ENCODE measurements at regions not wholly inside any gene's neighbourhood (a gene's known extent, or its start where the extent isn't known, plus 50 kb on each side); places are given as distances from the start of the nearest gene placed in this dataset.
A peak's percentile ranks its signal among the peaks of the same experiment; 100 is the strongest.

DNA sequence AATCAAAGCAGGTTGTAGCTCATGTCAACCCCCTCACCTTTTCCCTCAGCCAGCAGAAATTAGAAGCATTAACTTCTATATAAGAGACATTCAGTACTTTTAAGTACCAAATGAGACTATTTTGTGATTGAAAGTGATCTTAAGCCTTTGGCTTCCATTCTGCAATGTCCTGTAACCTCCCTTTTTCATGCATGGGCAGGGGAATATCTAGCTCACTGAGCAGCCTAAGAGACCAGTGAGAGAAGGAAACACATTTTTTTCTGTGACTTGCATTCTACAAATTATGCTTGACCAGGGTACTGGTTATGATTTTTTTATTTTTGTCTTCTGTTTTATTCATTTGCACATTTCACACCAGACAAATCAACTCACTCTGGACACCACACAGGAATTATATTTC, 369.6 kb downstream of the KCTD12 start:
- DNase-seq (ENCODE audit: low spot score): no peak

GRCh38 chr13:76516013-76516412, 370.2 kb downstream of the KCTD12 start:
- DNase-seq (ENCODE audit: low spot score): no peak

- DNase-seq (ENCODE audit: low spot score): peak; percentile 14
Measured at GRCh38 chr13:76512721-76513145, 373.5 kb downstream of the KCTD12 start.

- DNase-seq (ENCODE audit: low spot score): no peak
Measured at GRCh38 chr13:76505437-76505836, 380.8 kb downstream of the KCTD12 start.

- DNase-seq (ENCODE audit: low spot score): no peak
Measured at GRCh38 chr13:76503766-76504165, 382.4 kb downstream of the KCTD12 start.

DNA sequence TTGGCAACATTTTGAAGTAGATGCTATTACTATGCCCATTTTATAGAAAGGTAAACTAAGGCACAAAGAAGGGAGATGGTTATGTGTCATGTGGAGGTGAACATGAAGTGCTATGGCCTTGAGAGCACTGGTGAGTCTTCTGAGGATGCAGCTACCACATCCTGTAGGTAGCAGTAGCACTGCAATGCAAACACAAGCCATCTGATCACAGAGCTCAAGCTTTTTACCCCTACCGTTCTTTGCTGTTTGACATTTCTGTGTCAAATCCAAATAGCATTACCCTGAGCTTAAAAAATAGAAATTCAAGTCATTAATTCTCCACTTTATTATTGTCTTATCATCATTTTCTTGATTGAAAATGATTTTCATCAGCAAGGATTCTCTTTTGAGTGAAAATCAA, 382.9 kb downstream of the KCTD12 start:
- DNase-seq (ENCODE audit: low spot score): no peak

- no peak for DNase-seq (ENCODE audit: low spot score)
Measured at GRCh38 chr13:76500894-76501293, 385.3 kb downstream of the KCTD12 start.

- DNase-seq (ENCODE audit: low spot score): no peak
Measured at GRCh38 chr13:76499891-76500290, 386.3 kb downstream of the KCTD12 start.

DNA sequence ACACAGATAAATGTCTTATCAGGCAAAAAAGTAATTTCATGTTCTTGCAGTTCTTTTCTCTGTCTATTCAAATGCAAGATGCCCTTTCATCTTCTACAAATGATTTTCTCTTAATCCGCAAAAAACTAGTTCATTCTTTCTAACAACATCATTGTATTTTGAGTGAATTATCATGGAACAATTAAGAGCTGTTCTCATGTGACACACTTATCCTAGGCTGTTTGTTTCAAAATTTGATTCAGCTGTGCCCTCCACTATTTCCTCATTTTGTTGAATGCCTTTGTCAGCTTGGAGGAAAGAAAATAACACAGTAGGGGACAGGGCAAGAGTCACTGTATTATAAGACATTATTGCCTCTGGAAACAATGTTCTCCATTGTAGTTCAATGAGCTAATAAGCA, 396.9 kb downstream of the KCTD12 start:
- DNase-seq (ENCODE audit: low spot score): no peak

- DNase-seq (ENCODE audit: low spot score): no peak
Measured at GRCh38 chr13:76481738-76482137, 404.5 kb downstream of the KCTD12 start.

- no peak for DNase-seq (ENCODE audit: low spot score)
Measured at GRCh38 chr13:76474966-76475365, 411.2 kb downstream of the KCTD12 start.

DNA sequence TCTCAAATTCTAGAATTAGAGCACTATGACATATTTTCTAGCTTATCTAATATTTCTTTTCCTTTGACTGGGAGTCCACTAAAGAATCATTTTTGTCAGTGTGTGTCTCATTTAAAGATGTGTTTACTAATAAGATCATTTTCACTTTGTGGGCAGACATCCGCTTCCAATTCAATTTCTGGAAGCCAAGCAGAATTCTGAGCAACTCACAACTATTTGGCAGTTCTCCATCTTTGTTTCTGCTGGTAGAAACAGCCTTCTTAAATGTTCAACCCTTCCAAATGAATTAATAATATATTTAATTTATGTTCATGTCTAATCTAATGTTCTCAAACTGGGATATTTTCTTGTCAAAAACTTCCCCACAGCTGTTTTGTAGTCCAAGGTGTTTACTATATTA, 411.8 kb downstream of the KCTD12 start:
- no peak for DNase-seq (ENCODE audit: low spot score)

- peak; percentile 65 for DNase-seq (ENCODE audit: low spot score)
Measured at GRCh38 chr13:76473552-76474134, 412.6 kb downstream of the KCTD12 start.

DNA sequence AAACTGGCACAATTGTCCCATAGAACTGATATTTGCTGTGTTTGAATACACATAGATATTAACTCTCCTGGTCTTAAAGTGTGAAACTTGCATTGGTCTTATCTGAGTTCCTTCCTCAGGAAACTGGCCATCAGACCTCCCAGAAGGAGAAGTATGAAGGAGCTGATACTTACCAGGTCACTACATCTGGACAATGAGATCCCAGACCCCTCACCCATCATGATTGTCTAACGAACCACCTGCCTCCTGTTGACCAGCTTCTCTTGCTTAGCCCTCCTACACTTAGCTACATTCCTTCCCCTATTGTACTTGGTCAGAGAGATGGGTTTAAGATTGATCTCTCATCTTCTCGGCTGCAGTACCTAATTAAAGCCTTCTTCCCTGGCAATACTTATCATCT, 413.3 kb downstream of the KCTD12 start:
- DNase-seq (ENCODE audit: low spot score): no peak

GRCh38 chr13:76471486-76471885, 414.7 kb downstream of the KCTD12 start:
- no peak for DNase-seq (ENCODE audit: low spot score)

GRCh38 chr13:76470991-76471390, 415.2 kb downstream of the KCTD12 start:
- DNase-seq (ENCODE audit: low spot score): no peak

- no peak for DNase-seq (ENCODE audit: low spot score)
Measured at GRCh38 chr13:76466043-76466442, 420.2 kb downstream of the KCTD12 start.

DNA sequence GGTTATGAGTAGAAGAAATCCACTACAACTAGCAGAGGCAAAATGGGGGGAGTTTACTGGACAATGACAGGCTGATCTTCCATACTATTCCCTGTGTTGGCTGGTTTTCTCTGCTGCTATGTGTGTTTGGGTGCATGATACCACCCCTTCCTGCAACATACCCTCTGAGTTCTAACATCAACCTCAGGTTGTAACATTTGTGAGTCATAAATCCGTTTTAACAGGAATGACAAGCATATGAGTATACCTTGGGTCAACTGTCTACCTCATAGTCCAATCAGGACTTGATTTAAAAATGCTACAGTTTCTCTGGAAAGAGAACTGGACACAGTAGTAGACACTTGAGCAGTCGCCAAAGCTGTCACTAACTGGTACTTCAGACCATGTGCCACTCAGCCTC, 422.9 kb downstream of the KCTD12 start:
- DNase-seq (ENCODE audit: low spot score): no peak

- no peak for DNase-seq (ENCODE audit: low spot score)
Measured at GRCh38 chr13:76461999-76462398, 424.2 kb downstream of the KCTD12 start.

DNA sequence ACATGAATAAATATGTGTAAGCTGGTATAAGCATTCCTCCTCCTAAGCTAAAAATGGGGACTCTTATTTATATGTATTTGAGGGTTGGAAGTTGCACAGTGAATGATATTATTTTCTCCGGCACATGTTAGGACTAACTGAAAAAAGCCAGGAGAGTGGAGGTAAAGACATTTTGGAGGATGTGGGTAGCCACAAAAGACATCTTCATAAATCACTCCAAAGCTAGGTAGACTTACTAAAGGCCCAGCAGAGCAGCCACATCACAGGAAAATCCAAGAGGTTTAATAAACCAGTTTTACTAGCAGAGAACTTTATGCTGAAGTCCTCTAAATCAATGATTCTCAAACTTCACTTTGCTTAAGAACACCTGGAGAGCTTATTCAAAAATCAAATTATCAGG, 424.7 kb downstream of the KCTD12 start:
- DNase-seq (ENCODE audit: low spot score): no peak

GRCh38 chr13:76459863-76460262, 426.3 kb downstream of the KCTD12 start:
- DNase-seq (ENCODE audit: low spot score): no peak

GRCh38 chr13:76455960-76456359, 430.2 kb downstream of the KCTD12 start:
- DNase-seq (ENCODE audit: low spot score): no peak

DNA sequence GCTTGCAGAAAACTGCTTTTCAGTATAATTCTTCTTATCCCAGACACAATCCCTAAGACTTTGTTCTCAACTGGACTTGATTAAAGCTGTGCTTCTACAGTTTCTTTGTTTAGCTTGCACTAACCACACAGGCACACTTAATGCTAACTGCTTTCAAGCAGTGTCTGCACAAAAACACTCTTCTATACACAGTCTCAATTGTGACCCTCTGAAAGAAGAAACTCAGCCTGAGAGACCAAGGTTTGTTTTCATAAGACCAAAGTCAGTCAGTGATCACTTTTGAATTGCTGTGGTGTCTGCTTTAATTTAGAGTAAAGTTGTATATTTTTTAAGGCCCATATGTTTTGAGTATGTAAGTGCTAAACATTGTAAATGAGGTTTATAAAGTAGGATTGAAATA, 431.2 kb downstream of the KCTD12 start:
- no peak for DNase-seq (ENCODE audit: low spot score)

DNA sequence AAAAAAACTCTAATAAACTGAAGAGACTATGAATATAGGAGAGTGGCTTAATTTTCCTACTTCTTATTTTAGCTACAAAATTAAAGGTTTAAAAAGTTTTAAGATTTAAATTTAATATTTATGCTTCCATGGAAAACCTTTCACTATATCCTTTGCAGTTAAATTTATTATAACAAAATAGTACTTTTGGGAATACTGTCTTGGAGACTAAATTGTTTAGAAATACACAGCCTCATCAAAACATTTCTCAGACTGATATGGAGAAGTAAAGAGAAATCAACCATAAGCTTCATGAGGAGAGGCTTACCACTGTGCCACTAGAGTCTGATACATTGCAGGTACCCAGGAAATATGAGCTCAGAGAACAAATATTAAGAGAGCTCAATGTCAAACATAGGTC, 436.5 kb downstream of the KCTD12 start:
- DNase-seq (ENCODE audit: low spot score): no peak

DNA sequence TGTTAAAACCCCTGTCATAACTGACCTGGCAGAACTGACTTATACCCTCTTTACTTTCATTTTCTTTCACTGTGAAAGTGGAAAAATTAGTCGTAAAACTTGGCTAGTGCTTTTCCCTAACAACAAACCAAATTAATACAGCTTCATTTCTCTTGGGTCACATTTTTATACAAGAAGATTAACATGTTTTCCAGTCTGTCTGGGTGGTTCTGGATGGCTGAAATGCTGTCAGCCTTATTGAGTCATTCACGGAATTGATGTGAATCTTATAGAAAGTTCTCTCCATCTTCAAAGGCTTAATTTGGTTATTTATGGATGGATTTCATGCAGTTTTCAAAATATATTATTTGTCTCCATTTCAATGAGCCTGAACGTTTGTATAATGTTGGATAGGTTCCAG, 440.0 kb downstream of the KCTD12 start:
- no peak for DNase-seq (ENCODE audit: low spot score)
